CMK (cell line): ENCODE measurements at regions not wholly inside any gene's neighbourhood (a gene's known extent, or its start where the extent isn't known, plus 50 kb on each side); places are given as distances from the start of the nearest gene placed in this dataset.
"Not testable (repeated sequence)": the region's sequence is repeated elsewhere in the genome, so short reads cannot be mapped to it uniquely, and the experiment has no call there.

Experiments used
- DNase-seq: peaks from one replicate; pipeline ENCODE4 v3.0.0-alpha.2; 2010; ENCODE audit warnings: low read depth

DNA sequence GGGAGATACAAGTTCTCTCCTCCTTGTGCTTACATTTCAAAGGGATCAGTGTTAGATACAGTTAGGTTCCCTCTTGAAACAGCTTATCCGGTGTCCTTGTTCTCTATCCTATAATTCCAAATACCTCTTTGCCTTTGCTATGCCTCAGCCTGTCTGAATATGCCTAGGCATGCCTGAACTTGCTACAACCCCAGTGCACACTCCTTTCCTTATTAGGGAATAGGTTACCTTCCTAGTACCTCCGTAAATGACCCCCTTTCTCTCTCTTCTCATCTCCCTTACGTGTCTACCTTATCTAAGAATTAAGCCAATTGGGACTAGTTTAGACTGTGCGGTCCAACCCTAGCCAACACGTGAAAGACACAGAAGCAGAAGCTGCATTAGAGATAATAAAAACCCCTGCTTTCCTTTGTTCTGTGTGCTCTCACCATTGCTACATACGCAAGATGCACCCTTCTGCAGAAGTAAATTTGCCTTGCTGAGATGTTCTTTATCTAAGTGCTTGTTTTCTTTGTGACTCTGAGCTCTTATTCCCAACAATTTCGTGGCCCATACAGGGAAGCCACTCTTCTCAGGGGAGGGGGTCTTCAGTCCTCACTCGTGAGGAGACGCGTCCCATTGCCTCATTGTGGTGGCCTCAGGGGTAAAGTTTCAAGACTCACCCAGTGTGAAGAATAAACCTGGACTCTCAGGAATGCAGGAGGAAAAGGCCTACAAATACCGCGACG is 802.1 kb downstream of the PLA2G4A start:
- no peak for DNase-seq

GRCh38 chr1:187631381-187631675 is 802.6 kb downstream of the PLA2G4A start:
- DNase-seq, result no peak

DNA sequence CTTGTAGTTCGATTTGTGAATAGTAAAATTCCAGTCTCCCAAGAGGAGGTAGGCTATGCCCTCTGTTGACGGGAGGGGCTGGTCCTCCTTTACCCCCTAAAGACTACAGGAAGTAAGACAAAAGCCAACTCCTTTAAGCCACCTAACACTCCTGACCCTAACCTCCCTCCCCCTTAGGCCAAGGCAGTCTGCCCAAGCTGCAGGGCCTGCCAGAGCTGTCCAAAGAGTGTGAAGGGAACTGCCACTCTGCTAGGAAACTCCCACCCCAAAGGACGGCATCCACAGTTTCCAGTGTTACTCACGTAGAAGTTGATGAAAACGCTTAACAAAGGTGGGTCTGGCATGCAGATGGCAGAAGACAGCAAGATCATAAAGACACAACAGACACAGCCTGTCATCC is 803.2 kb downstream of the PLA2G4A start:
- no peak for DNase-seq

DNA sequence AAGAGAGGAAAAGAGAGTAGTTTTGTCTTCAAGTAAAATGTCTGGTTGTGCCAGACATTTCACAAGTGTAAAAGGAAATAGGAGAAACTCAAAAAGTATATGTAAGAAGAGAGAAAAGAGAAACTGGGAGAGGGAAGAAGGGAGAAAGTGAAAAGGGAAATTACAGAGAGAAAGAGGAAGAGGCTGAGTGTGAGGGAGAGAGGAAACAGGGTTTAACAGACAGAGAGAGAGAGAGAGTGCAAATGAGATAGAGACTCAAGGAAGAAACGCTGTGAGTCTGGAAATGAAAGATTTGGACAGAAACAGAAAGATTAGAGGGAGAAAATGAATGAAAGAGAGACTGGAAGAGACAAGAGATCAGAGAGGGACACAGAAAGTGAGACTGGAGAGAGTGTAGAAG is 806.2 kb downstream of the PLA2G4A start:
- DNase-seq, result no peak

- DNase-seq, result no peak
Observed at GRCh38 chr1:187638733-187639434, 810.1 kb downstream of the PLA2G4A start.

DNA sequence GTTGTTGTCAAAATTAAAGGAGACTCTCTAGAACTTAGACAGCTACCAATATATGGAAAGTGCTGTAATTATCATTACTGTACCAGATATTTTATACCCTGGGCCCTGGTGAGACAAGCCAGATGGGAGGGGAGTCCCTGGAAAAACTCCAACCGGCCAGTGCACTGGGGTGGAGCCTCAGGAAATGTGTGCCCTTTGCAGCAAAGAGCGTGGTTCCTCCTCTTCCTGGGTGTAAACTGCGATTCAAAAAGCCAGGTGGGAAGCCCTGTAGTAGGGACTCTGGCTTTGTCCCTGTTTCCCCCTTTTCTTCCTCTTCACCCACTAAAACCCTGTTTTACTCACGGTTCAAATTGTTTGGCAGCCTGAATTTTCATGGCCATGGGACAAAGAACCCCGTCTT is 812.3 kb downstream of the PLA2G4A start:
- no peak for DNase-seq

DNA sequence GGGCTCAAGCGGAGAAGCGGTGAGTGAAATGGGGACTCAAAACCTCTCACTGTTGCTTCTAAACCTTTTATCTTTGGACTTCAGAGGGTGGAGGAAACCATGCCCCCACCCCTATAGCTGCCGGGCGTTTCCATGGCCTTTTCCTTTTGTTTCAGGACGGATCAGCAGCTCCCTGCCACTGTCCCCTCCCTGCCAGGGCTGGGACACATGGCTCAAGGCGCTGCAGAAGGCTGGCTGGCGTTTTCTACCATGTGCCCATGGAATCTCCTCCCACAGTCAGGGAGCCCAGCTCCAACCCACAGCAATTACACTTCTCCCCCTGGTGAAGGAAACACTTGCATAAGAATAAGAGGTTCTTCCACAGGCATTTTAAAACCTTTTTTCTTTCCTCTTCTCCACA is 812.7 kb downstream of the PLA2G4A start:
- DNase-seq, result no peak

GRCh38 chr1:187641907-187642306 is 813.2 kb downstream of the PLA2G4A start:
- no peak for DNase-seq

DNA sequence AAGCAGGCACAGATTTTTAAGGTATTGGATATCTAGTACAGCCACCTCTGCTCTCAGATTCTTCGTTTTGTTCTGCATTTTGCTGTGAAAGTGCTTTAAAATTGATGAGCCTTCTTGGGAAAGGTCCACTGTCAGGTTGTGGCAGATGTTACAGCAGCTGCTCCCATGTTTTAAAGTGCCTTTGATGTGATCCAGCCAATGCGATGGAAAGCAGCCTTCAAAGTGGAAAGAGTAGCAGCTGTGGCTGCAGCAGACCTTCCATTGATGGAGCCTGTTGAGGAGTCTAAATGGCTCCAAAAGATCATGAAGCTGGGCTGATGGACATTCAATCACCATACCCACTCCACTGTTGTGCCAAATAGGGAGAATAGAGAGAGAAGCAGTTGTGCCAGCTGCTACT is 816.9 kb downstream of the PLA2G4A start:
- DNase-seq, result no peak

DNA sequence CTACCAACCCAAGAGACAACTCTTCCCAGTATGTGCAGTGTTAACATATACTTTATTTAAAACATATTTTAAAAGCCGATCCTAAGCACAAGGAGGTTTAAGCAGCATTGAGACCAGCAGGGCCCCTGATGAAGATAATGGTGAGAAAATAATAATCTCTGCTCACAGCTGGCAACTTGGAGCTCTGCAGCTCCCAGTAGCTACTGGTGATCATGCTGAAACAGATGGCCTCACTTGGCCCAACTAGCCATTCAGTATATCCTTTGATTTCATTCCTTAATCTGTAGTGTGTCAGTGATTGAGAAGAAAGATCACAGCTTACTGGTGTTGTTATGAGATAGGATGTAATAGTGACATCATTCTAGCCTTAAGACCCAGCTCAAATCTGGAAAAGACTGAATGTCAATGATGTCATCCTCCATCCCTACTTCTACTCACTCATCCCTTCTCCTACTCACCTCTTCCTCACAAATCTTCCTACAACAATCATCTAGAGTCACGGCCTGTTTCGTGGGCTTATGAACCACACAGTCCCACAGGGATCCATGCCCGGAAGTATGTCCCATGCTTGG is 817.9 kb downstream of the PLA2G4A start:
- DNase-seq, result no peak

GRCh38 chr1:187648091-187648490 is 819.3 kb downstream of the PLA2G4A start:
- DNase-seq, result no peak

- no peak for DNase-seq
Observed at GRCh38 chr1:187654635-187655034, 825.9 kb downstream of the PLA2G4A start.

GRCh38 chr1:187655104-187655503 is 826.4 kb downstream of the PLA2G4A start:
- DNase-seq, result no peak

DNA sequence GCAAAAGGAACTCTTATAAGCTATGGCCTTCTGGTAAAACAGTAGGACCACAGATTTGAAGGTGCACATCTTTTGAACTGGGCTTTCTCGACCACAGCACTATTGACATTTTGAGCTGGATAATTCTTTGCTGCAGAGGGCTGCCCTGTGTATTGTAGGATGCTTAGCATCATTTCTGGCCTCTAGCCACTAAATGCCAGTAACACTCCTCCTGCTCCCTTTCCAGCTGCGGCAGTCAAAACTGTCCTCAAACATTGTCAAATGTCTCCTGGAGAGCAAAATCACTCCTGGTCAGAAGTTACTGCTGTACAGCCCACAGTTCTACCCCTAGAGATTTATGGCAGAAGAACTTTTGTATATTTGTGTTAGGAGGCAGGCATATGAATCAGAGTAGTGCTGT is 836.7 kb downstream of the PLA2G4A start:
- DNase-seq, result no peak

DNA sequence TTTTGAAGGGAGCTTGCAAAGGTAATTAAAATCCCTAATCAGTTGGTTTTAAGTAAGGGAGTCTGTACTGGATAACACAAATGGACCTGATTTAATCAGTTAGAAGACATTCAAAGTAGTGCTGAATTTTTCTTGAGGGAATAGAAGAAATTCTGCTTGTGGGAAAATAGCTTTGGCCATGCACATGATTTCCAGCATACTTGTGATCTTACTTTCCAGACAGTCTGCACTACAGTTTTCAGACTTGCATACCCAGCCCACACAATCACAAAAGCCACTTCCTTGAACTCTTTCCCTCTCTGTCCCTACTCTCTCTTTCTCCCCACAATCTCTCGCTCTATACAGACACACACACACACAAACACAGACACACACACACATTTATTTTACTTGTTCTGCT is 852.1 kb downstream of the PLA2G4A start:
- no peak for DNase-seq

DNA sequence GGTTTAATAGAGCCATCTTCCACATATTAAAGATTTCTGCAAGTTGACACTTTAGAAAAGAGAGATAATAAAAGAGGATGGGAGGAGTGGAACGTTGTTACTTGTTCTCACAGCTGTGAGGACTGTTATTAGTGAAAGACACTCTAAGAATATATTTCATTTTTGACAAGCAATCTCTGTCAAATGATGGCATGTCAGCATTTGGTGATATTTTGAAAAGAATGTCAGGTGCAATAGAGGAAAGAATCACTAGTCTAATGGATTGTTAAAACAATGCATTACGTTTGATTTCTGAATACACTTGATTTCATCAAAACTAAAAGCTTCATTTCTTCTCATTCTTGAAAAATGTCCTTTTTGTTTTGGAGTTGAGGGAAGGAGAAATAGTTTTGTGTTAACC is 853.4 kb downstream of the PLA2G4A start:
- no peak for DNase-seq

GRCh38 chr1:187685333-187685732 is 856.6 kb downstream of the PLA2G4A start:
- no peak for DNase-seq

DNA sequence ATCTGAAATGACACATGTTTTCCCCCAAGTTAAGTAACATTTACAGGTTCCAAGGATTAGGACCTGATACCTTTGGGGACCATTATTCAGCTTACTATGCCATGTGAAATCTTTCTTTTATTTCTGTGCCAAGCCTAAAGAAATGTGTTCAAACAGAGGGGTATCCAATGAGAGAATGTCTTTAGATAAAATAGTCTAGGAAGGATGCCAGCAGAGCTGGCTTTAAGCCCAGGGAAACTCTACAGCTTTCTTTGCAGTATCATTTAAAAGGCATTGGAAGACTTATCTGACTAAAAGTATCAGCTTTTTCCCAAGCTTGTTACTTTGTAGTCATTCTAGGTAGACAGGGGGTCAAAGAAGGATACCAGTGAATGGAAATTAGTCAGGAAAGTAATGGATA is 860.4 kb downstream of the PLA2G4A start:
- DNase-seq, result no peak

DNA sequence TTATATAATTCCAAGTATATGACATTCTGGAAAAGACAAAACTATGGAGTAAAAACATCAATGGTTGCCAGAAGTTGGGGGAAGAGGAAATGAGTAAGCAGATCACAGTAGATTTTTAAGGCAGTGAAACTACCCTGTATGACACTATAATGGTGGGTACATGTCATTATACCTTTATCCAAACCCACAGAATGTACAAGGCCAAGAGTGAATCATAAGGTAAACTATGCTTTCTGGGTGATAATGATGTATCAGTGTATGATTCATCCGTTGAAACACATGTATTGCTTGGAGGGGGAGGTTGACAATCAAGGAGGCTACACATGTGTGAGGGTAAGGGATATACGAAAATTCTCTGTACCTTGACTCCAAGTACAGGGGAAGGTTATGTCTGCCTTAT is 862.7 kb downstream of the PLA2G4A start:
- DNase-seq, result no peak

DNA sequence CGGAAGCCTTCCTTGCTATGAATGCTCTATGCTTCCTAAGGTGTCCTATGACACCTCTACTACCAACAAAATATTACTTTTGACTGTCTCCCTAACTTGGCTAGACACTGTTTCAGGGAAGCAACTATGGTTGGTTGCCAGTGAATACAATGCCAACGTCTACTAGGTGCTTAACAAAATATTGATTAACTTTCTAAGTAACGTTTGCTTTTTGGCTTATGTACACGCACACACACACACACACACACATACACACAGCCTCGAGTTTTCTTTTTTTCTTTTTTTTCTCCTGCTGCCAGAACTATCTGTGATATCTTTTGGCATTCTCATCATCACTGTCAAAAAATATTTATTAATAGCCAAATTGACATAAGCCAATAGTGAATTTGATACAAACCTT is 864.0 kb downstream of the PLA2G4A start:
- no peak for DNase-seq

- DNase-seq, result no peak
Observed at GRCh38 chr1:187696073-187696472, 867.3 kb downstream of the PLA2G4A start.

DNA sequence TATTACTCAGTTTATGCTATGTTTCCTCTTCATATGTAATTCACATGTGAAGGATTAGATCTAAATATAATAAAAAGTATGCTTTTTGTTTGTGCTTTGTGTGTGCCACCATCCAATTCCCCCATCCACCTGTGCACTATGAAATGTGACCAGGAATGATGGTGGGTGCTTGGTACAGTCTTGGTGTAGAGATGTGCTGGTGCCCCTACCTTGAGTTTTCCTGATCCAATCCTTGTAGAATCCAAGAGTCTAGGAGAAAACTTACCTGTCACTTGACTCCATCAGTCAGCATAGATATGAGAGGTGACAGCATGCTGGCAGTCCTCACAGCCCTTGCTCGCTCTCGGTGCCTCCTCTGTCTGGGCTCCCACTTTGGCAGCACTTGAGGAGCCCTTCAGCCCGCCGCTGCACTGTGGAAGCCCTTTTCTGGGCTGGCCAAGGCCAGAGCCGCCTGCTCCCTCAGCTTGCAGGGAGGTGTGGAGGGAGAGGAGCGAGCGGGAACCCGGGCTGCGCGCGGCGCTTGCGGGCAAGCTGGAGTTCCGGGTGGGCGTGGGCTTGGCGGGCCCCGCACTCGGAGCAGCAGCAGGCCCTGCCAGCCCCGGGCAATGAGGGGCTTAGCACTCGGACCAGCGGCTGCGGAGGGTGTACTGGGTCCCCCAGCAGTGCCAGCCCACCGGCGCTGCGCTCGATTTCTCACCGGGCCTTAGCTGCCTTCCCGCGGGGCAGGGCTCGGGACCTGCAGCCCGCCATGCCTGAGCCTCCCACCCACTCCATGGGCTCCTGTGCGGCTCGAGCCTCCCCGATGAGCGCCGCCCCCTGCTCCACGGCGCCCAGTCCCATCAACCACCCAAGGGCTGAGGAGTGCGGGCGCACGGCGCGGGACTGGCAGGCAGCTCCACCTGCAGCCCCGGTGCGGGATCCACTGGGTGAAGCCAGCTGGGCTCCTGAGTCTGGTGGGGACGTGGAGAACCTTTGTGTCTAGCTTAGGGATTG is 874.7 kb downstream of the PLA2G4A start:
- not testable (repeated sequence) for DNase-seq

DNA sequence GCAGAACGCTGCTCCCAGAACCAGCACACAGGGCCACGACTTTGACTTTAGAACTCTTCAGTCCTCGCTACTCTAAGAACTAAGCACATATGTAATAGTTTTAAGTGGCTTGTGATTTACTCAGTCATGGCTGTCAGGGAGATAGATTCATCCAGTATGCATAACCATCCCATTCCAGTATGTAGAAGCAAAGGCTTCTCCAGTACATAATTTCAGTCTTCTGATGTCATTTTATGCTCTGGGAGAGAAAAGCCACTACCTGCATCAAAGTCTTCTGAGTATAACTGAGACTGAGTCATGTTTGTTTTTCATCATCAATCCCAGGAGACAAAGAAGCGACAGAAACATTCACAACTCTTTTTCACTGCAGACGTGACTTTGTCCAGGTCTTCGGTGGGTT is 885.7 kb downstream of the PLA2G4A start:
- DNase-seq, result no peak
